ENCODE measurements at regions not wholly inside any gene's neighbourhood (a gene's known extent, or its start where the extent isn't known, plus 50 kb on each side); places are given as distances from the start of the nearest gene placed in this dataset.

DNA sequence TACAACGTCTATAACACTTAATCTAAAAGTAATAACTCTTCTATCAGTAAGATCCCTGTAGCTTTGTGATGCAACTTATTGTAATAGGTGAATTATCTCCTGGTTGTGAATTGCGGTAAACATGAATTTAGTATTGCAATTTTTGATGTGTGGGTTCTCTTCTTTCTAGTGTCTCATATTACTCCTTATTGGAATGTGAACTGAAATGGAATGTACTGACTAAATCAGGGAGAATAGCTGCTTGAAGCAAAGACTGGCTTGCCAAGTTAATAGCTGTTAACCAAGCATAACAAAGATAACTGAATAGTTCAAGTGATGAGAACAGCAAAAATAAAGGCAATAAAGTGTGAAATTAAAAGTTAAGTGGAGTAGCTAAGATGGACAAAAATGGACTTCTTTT, 60.5 kb upstream of the TFPI start:
- TF ChIP-seq, protein P1, sequence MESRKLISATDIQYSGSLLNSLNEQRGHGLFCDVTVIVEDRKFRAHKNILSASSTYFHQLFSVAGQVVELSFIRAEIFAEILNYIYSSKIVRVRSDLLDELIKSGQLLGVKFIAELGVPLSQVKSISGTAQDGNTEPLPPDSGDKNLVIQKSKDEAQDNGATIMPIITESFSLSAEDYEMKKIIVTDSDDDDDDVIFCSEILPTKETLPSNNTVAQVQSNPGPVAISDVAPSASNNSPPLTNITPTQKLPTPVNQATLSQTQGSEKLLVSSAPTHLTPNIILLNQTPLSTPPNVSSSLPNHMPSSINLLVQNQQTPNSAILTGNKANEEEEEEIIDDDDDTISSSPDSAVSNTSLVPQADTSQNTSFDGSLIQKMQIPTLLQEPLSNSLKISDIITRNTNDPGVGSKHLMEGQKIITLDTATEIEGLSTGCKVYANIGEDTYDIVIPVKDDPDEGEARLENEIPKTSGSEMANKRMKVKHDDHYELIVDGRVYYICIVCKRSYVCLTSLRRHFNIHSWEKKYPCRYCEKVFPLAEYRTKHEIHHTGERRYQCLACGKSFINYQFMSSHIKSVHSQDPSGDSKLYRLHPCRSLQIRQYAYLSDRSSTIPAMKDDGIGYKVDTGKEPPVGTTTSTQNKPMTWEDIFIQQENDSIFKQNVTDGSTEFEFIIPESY (IDR thresholded peaks at IDR 0.05): no peak
- no peak for TF ChIP-seq GABPA (IDR thresholded peaks at IDR 0.05 in 1 of 2, conservative IDR thresholded peaks at IDR 0.05 in 1 of 2)
- TF ChIP-seq RXRA (IDR thresholded peaks at IDR 0.05): no peak
- no peak for TF ChIP-seq RAD21 (IDR thresholded peaks at IDR 0.05)
- no peak for TF ChIP-seq HNF4A (conservative IDR thresholded peaks at IDR 0.05)
- TF ChIP-seq CTCF (IDR thresholded peaks at IDR 0.05; ENCODE audit: low read depth, low read length, missing input control): no peak
- no peak for TF ChIP-seq TAF1 (conservative IDR thresholded peaks at IDR 0.05)
- no peak for TF ChIP-seq NR2F2 (IDR thresholded peaks at IDR 0.05)
- TF ChIP-seq FOXA1 (IDR thresholded peaks at IDR 0.05): no peak
- no peak for TF ChIP-seq FOXA2 (IDR thresholded peaks at IDR 0.05)
- TF ChIP-seq SP1 (IDR thresholded peaks at IDR 0.05): no peak
- TF ChIP-seq MAX (IDR thresholded peaks at IDR 0.05): no peak
- TF ChIP-seq REST (IDR thresholded peaks at IDR 0.05): no peak
- TF ChIP-seq ATF3 (IDR thresholded peaks at IDR 0.05): no peak
- TF ChIP-seq EGR1 (IDR thresholded peaks at IDR 0.05; ENCODE audit: low read depth in 2 of 2): no peak
- TF ChIP-seq YY1 (IDR thresholded peaks at IDR 0.05): no peak
- no peak for TF ChIP-seq HNF4G (IDR thresholded peaks at IDR 0.05)
- TF ChIP-seq JUND (IDR thresholded peaks at IDR 0.05): no peak
- DNase-seq (ENCODE audit: low spot score): no peak
- H3K9ac ChIP-seq (ENCODE audit: low read depth in 1 of 2, low read length in 2 of 2): no peak overlapping the region
- no peaks in the 10 kb centered on the region for H3K36me3 ChIP-seq (ENCODE audit: control insufficient read depth in 4 of 4, insufficient read depth in 3 of 4, low read depth in 1 of 4, low read length in 3 of 4)
- no peaks in the 10 kb centered on the region for H3K9me3 ChIP-seq (ENCODE audit: control insufficient read depth in 4 of 4, low read length in 3 of 4)
- no peak overlapping the region for H3K27ac ChIP-seq (ENCODE audit: low read depth in 1 of 2, low read length in 2 of 2)
- WGBS: 79% methylated on average over 2 of the region's 2 CpGs
- H3K4me3 ChIP-seq (ENCODE audit: low read depth in 1 of 3, low read length in 3 of 3): no peak overlapping the region
- no peaks in the 10 kb centered on the region for H3K4me1 ChIP-seq (ENCODE audit: control insufficient read depth in 4 of 4, insufficient read depth in 4 of 4, low read length in 3 of 4)
- no peaks in the 10 kb centered on the region for H3K27me3 ChIP-seq (ENCODE audit: control insufficient read depth in 4 of 4, insufficient read depth in 4 of 4, low read length in 3 of 4)

All from liver (tissue), 8 donors.